ENCODE measurements at regions not wholly inside any gene's neighbourhood (a gene's known extent, or its start where the extent isn't known, plus 50 kb on each side); places are given as distances from the start of the nearest gene placed in this dataset.

DNA sequence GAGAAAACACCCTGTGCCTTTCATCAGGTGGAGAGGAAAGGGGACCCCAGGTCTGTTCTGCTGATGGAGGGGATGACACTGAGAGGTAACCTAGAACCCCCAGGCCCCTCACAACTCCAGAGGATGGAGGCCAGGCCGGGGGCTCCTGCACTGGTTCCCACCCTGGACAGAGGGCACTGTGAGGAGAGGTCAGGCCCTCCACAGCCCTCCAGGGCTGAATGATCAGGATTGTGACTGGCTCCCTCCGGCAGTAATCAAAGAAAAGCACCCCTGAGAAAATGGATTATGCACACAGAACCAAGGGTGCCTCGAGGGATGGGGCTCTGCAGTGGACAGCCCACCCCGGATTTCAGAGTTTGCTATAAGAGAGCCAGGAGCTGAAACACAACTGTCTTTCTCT is 502.8 kb downstream of the TCERG1L start:
- DNase-seq (ENCODE audit: low read depth in 4 of 4, low spot score in 1 of 4): no peak

DNA sequence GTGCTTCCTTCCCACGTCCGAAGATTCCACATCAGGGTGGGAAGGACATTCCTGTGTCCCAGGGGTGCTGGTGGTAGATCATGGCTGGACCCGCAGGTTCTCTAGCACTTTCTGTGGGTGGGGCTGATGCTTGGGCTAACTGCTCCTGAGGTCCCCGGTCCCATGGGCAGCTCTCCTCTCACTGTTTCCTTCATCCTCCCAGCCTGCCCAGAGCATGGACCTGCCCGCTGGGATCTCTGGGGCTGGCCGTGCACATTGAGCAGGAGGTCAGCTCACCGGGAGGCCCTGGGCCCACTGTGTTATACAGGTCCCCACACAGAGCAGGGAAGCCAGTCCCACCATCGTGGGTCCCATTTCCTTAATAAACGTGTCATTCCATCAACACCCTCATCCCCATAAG is 502.3 kb downstream of the TCERG1L start:
- no peak for DNase-seq (ENCODE audit: low read depth in 4 of 4, low spot score in 1 of 4)

DNA sequence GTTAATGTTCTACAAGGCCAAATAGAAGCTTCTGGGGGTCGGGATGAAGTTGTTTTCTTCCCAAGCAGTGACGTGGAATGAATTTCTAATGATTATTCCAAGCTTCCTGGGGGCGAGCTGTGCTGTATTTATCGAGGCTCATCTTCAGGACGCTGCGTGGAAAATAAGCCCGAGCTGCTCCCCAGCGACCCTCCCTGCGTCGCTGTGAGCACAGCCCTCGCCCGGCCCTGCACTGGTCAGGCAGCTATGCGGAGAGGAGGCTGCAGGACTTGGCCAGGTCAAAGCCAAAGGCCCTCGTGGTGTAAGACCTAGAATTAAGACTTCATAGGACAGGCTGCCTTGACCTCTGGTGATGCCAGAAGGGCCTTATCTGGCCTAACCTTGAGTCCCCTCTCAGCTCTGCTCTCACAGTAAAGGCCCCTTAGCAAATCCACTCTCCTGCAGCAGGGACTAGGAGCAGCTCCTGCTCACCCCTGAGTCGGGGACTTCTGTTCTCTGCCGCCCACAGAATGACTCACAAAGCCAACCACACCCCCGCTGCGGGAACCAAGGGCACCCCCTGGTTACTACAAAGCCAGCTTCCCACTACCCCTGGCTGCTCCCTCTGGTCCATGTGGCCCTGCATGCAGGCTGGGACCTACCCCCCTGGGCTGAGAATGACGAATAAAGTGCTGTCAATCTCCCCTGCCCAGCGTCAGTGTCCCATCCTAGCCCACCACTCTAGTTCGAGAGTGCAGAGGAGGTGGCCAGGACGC is 501.6 kb downstream of the TCERG1L start:
- DNase-seq (ENCODE audit: low read depth in 4 of 4, low spot score in 1 of 4): no peak

DNA sequence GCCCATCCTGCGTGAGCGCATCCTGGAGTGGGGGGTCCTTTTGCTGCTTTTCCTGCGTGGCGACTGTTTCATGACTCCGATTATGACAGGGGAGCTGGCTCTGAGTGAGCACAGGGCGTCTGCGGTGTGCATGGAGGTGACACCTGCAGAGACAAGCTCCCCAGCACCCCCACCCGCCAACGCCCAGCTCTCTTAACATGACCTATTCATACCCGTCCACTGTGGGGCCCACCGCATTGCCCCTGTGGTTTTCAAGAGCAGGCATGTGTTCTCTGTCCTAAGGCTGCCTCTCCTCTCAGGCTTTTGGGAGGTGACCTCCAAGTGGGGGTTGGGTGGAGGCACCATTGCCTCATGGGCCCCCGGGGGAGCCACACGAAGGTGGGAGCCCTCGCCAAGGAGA is 500.7 kb downstream of the TCERG1L start:
- DNase-seq (ENCODE audit: low read depth in 4 of 4, low spot score in 1 of 4): no peak

DNA sequence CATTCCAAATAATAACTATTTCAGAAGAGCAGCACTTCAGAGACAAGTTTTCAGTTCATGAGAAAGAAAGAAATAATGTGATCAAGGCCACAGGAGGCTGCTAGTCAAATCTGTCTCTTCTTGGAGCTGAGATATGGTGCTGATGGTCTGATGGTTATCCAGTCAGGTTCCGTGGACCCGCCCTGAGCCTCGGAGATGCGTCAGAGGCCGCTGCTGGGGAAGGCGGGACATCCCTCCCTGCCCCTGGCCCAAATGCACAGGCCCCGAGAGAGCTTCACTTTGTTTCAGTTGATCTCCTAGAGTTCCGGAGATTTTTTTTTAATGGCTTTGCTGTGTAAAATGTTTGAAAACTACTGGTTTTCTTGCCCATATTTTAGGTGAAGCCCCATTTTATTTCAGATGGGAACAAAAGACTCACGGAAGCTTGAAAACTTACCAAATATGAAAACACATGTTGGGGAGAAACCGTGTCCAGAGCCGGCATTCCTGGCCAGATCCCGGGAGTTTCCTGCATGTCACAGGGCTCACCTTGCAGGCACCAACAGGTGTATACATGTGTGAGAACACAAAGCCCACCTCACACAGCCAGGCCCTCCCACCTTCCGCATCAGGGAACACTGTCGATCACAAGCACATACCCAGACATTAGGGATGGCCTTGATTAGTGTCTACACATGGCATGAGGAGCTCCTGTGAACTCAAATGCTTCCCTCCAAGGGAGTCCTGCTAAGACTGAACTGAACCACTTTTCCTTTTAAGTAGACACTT is 499.0 kb downstream of the TCERG1L start:
- DNase-seq (ENCODE audit: low read depth in 4 of 4, low spot score in 1 of 4): no peak

DNA sequence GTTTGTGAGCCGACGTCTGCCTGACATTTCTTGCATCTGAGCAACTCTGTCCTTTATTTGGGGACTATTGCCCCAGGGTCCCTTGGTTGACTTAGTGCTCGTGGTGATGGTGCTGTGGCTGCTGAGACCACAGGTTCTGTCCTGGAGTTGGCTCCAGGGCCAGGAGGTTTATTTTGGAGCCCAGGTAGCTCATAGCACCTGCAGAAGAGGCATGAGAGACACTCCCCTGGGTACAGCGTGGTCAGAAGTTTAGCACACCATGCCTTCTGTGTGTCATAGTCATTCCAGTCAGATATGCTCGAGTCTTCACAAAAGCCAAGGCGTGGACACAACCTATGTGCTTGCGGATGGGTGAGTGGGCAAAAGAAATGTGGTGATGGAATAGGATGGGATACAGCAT is 496.9 kb downstream of the TCERG1L start:
- no peak for DNase-seq (ENCODE audit: low read depth in 4 of 4, low spot score in 1 of 4)

DNA sequence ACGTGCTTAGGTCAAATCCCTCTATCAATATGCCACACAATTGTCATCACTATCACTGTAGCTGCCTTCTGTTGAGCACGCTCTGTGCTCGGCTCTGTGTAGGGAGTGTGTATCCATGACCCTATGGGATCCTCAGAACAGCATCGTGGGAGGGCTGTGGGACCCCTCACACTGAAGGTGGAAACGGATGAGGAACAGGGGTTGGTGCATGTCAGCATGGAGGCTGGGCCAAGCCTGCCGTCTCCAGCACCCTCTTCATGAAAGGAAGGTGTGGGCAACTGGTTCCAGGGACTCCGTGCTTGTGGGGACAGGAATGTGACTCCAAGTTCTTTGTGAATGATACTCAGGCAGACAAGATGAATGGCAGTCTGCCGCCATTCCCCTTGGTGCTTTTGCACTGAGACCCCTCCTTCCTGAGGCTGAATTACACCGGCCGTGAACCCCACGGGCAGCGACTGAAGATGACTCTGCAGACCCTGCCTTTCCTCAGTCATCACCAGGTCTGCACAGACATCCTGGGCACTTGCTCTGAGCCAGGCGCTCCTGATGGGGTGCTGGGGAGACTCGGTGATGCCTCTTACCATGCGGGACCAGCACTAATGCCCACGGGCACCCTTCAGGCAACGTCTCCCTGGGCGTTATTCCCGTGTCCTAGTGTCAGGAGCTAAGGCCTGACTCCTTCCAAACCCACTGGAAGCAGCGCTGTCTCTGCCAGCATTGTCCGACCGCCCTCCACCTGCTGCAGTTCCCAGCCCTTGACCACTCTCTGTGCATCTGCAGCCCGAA is 495.2 kb downstream of the TCERG1L start:
- DNase-seq (ENCODE audit: low read depth in 4 of 4, low spot score in 1 of 4): no peak

DNA sequence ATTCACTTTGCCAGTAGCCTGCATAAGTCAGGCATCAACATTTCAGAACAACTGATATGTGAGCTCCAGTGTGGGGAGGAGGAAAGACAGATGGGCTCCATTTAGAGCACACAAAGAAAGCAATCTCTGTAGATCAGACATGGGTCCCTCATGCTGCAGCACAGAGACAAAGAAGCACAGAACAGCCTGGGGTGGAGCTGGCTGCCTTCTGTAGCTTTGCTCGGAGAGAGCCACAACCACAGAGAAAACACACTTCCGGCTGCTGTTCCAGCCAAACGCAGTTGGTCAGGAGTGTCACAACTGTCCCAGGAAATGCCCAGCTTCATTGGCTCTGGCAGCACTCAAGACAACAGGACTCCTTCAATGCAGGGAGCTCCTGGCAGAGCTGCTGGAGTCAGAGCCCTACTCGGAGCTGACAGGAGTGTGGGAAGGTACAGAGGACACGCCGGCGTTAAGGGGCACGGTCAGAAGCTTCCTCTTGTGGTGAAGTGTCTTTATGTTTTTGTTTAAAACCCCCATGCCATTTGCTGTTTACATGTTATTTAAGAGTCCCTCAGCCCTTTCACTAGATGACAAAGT is 494.4 kb downstream of the TCERG1L start:
- DNase-seq (ENCODE audit: low read depth in 4 of 4, low spot score in 1 of 4): no peak

DNA sequence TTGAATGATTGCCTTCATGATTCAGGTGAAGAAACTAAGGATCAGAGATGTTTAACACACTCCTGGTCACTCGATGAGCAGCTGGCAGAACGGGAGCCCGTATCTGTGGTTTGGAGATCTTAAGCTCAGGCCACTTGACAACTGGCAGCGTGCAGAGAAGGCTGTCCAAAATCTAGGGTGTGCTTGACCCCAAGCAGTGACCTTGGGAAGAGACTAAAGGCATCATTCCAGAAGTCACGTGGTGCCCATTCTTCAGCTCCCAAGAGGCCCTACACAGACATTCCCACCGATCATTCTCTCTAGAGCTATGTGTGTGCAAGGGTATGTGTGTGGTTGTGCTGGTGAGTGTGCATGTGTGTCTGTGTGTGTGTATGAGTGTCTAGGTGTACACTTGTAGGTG is 493.8 kb downstream of the TCERG1L start:
- no peak for DNase-seq (ENCODE audit: low read depth in 4 of 4, low spot score in 1 of 4)

DNA sequence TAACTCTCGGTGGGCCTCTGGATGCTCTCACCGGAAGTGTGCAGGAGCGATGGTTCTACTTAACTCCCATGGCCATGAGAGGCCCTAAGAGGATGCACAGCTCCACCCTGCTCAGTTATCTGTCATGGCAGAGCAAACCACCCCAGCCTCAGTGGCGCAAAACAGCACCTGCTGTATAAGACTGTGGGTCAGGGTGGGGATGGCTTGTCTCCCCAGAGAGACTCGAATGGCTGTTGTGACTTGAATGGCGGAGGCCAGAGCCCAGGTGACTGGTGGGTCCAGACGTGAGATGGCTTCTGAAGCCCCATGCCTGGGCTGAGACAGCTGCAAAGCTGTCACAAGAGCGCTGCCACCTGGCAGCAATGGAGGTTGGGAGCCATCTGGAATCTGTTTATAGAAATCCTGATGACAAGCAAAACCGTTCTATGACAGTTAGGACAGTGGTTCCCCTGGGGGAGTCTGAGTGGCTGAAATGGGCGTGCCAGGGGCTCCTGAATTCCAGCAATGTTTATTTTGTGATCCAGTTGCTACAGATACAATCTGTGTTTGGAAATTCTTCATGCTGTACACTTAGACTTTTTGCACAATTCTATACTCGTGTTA is 490.5 kb downstream of the TCERG1L start:
- DNase-seq (ENCODE audit: low read depth in 4 of 4, low spot score in 1 of 4): no peak

DNA sequence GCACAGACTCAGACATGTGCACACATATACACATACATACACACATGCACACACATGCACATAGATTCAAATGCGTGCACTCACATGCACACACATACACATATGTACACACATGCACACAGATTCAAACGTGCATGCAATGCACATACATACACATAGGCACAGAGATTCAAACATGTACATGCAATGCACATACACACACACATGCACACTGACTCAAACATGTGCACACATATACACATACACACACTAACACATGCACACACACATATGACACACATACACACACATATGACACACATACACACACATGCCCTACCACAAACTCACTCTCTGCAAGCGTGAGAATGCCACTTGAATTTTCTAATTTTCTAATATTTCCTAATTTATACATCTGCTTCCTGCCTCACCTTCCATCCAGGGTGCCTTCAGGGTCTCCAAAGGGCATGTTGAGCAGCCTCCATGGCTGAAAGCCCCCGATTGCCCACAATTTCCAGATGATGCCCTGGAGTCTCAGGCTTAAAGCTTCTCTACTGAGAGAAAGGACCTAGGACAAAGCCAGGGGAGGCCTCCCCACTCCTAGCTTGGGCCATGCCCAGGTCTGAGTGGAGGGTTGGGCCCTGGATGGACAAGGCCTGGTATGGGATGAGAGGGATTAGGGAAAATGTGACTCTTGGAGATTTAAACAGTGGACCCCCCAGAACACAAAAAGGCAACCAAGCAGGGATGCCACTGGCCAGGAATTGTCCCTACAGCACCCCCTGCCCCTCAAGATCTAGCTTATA is 487.1 kb downstream of the TCERG1L start:
- no peak for DNase-seq (ENCODE audit: low read depth in 4 of 4, low spot score in 1 of 4)

DNA sequence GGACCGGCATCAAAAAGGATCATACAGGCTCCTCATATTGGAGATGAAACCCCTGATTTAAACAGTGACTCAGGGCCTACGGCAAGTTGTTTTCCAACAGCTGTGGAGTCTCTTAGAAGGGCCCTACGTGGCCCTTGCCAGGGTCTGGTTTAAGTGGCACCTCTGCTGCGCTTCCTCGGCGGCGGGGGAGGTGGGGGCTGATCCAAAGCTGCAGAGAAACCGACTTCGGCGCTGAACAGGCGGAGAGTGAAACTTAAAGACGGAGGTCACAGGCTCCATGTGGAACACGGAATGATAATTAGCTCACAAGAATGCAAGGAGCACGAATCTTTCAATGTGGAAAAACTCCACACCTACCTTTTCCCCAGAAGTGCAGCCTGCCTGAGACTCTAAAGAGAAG is 477.9 kb downstream of the TCERG1L start:
- no peak for DNase-seq (ENCODE audit: low read depth in 4 of 4, low spot score in 1 of 4)

DNA sequence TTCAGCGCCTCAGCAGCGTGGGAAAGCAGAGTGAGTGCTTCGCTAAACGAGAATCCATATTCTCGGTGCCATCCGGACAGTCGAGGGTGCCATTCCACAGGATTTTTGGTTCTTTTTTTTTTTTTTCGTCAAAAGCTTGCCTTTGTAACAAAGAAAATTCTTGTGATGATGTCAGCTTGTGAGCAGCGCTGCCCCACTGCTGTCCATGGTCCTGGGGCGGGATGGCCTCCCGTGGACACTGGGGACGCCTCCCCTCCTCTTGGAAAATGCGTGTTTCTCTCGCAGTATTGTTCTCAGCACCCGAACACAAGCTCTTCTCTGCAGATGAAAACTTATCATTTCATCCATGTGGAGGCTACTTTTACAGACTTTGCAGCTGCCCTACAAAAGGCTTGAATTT is 477.4 kb downstream of the TCERG1L start:
- DNase-seq (ENCODE audit: low read depth in 4 of 4, low spot score in 1 of 4): no peak

DNA sequence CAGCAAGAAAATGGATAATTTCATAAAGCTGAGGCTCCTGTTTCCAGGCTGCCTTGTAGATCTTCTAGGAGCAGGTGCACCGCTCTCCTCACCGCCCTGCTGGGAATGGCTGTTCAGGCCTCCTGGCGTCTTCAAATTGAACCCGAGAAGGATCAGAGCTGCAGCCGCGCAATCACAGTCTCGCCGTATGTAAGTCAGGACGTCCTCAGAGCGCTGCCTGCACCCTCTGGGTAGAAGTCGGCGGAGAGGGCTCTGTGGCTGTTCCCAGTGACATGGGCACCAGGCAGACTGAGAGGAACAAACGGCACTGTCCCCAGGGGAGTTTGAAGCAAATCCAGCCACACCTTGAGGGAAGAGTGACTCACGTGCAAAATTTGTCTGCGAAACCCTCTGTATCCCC is 476.9 kb downstream of the TCERG1L start:
- DNase-seq (ENCODE audit: low read depth in 4 of 4, low spot score in 1 of 4): no peak

DNA sequence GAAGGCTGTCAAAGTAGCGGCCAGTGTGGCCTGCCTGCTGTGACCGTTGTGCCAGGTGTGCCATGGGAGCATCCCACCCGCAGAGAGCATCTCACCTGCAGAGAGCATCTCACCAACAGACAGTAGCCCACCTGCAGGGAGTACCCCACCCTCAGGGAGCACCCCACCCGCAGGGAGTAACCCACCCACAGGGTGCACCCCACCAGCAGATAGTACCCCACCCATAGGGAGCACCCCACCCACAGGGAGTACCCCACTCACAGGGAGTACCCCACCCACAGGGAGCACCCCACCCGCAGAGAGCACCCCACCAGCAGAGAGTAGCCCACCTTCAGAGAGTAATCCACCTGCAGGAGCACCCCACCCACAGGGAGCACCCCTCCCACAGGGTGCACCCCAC is 476.5 kb downstream of the TCERG1L start:
- DNase-seq (ENCODE audit: low read depth in 4 of 4, low spot score in 1 of 4): no peak

DNA sequence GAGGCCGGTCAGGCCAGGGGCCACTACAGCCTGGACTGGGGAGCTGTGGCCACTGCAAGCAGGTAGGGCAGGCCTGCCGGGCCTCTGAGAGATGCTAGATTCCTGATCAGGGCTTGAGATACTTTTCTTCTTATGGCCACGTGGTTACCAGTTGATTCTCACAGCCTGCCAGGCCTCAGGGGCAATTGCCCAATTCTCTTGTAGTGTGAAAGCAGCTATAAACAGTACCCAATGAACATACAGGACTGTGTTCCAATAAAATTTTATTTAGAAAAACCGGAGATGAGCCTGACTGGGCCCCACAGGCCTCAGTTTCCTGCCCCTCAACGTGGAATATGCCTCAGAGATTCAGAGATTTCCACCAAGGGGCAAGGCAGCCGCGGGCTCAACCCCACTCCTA is 475.2 kb downstream of the TCERG1L start:
- DNase-seq (ENCODE audit: low read depth in 4 of 4, low spot score in 1 of 4): no peak

DNA sequence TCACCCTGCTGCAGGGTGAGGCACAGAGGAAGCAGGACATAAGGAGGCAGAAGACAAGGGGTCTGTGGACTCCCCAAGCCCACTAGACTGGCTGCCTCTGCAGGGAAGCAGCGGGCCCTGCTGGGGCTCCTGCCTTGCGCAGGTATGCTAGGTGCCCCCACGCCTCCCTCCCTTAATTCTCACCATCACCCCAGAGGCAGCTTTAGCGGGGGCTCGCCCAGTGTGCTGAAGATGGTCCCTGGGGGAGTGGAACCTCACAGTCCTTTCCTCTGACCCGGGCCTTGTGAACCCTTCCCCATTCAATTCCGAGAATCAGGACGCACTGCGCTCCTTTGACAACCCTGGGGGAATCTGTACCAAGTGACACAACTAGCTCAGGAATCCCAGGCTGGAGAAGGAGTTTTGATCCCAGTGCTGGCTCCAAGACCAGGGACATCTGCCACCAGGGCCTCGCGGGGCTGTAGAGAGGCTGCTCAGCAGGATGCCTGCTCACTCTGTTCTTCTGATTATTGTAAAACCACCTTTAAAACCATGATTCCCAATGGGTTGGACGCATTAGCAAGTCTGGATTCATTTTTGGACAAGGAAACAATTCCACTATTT is 468.4 kb downstream of the TCERG1L start:
- DNase-seq (ENCODE audit: low read depth in 4 of 4, low spot score in 1 of 4): no peak

DNA sequence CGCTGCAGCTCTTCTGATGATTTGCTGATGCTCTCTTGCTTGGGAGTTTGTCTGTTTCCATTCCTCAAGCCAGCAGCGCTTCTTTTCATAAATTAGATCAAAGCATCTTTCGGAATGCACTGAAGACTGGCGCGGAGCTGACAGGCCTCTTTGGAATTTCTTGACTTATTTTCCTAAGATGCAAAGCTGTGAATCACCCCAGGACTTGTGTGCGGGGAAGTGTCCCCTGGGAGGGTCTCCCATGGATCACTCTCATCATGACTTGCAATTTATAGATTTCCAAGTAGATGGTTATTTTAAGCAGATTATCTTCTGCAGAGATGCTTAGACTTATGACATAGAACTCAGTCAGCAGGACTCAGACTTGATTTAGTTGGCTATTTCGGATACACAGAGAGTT is 467.2 kb downstream of the TCERG1L start:
- no peak for DNase-seq (ENCODE audit: low read depth in 4 of 4, low spot score in 1 of 4)

DNA sequence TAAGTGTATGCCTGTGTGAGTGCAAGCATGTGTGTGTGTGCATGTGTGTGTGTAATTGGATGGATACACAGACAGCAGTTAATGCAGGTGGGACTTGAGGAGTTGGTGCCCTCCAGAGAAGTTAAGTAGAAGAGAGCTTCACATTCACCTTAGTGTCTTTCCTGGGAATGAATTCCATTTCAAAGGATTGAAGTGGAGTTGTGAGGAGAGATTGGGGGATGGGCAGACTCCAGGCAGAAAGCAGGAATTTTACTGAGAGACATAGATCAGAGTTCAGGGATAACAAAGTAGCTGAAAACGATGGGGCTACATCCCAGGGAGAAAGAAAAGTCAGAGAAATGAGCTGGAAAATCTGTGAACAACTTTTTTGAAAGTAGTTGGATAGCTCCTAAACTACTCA is 464.4 kb downstream of the TCERG1L start:
- no peak for DNase-seq (ENCODE audit: low read depth in 4 of 4, low spot score in 1 of 4)

DNA sequence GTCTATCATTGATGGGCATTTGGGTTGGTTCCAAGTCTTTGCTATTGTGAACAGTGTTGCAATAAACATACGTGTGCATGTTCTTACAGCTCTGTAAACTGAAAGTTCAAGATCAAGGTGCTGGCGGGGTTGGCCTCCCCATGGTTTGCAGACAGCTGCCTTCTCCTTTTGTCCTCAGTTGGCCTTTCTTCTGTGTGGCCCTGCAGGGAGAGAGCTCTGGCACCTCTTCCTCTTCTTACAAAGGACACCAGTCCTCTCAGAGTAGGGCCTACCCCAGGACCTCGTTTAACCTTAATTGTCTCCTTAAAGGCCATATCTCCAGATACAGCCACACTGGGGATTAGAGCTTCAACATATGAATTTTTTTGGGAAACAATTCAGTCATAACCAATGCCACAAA is 462.7 kb downstream of the TCERG1L start:
- no peak for DNase-seq (ENCODE audit: low read depth in 4 of 4, low spot score in 1 of 4)

Measured in stimulated activated CD4-positive, alpha-beta T cell treated with anti-CD3 and anti-CD28 coated beads, Interleukin-1b, Interleukin-23, amount 100 ng/mL, for 24 hours (primary cell).